GM21786 (cell line): ENCODE measurements at regions not wholly inside any gene's neighbourhood (a gene's known extent, or its start where the extent isn't known, plus 50 kb on each side); places are given as distances from the start of the nearest gene placed in this dataset.
"Not testable (repeated sequence)": the region's sequence is repeated elsewhere in the genome, so short reads cannot be mapped to it uniquely, and the experiment has no call there.

Experiments used
- ATAC-seq: cut with Tn5 transposase; IDR thresholded peaks from one replicate; pipeline ENCODE4 v1.9.1; 2021; ENCODE audit not compliant: unreplicated experiment

- ATAC-seq, result no peak
Measured at GRCh38 chr5:12204761-12205160, 300.5 kb upstream of the CTNND2 start.

DNA sequence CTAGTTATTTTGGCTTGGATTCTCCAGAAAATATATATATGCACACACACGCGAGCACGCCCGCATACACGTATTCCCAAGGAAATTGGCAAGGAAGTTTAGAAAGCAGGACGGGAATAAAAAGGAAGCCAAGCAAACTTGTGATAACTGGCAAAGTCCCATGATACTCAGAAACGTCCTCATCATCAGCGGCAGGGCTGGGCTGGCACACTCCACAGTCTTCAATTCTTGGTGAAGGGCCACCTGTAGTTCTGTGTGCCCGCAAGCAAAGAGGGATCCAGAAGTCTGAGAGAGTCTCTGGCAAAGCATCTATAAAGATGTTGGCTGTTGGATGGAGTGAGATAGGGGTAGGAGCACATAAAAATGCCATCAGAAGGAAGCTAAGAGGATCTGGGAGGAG is 289.3 kb upstream of the CTNND2 start:
- no peak for ATAC-seq

- no peak for ATAC-seq
Measured at GRCh38 chr5:12183003-12183402, 278.8 kb upstream of the CTNND2 start.

DNA sequence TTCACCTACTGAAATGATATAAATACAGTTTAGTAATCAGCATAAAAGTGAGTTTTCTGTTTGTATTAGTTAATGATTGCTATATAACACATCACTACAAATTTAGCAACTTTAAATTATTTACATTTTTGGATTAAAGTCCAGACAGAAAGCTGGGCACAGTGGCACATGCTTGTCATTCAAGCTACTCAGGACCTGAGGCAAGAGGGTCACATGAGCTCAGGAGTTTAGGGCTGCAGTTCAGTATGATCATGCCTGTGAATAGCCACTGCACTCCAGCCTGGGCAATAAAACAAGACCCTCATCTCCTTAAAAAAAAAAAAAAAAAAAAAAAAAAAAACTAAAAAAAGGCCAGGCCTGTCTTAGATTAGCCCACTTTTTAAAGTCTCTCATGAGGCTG is 273.6 kb upstream of the CTNND2 start:
- ATAC-seq, result no peak

GRCh38 chr5:12177225-12177624 is 273.0 kb upstream of the CTNND2 start:
- ATAC-seq, result no peak

GRCh38 chr5:12175914-12176585 is 271.8 kb upstream of the CTNND2 start:
- no peak for ATAC-seq

DNA sequence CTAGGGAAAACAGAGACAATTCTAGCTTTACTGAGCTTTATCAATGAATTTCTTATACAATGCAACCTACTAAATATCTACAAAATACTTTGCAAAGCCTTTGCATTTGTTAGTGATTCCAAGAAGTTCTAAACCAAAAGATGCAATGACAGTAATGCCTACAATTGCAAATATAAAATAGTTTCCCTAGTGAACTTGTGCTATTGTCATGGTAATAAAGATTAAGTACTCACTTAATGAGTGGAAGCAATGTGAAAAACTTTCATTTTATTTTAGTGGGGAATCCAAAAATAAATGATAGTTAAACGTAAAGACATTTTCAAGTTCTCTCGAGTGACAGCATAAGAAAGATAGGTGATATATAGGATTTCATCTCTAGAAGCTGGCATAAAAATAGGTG is 270.5 kb upstream of the CTNND2 start:
- no peak for ATAC-seq

DNA sequence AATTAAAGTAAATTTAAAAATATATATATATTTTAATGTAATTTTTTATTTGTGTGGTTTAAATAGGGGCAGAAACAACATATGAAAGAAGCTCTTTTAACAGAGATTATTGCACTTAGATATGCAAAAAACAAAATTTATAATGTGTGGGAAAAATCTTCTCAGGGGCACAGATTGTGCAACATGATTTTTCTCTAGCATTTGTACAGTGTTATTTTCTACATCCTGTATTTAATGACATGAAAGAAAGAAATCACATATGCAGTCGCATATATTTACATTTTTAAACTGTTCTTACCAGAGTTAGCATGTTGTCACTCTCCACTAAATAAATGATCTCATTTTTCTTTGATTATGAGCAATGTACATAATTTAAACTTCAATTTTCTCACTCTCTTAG is 265.3 kb upstream of the CTNND2 start:
- no peak for ATAC-seq

DNA sequence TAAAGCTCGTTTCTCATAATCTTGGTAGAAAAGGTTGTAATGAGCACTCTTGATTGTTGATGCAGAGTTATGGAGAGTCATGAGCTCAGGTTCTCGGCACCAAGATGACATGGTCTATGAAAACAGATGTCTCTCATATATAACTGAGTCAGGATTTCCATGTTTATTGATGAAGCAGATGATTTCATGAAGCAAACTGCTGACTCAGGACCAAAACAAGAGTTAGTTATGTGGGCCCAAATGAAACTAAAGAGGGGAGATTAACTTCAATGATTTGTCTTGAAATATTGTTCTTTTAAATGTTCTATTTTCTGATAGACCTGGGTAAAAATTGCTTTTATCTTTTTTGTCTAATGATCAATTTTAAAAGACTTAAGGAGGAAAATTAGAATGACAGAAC is 258.6 kb upstream of the CTNND2 start:
- no peak for ATAC-seq

DNA sequence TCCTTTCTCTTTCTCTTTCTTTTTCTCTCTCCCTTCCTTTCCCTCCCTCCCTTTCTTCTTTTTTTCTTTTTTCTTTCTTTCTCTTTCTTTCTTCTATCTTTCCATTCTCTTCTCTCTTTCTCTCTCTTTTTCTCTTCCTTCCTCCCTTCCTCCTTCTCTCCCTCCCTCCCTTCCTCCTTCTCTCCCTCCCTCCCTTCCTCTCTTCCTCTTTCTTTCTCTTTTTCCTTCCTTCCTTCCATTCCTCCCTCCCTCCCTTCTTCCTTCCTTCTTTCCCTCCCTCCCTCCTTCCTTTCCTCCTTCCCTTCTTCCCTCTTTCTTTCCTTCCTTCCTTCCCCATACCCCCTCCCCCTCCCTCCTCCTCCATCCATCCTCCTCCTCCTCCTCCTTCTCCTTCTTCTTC is 243.3 kb upstream of the CTNND2 start:
- no peak for ATAC-seq

DNA sequence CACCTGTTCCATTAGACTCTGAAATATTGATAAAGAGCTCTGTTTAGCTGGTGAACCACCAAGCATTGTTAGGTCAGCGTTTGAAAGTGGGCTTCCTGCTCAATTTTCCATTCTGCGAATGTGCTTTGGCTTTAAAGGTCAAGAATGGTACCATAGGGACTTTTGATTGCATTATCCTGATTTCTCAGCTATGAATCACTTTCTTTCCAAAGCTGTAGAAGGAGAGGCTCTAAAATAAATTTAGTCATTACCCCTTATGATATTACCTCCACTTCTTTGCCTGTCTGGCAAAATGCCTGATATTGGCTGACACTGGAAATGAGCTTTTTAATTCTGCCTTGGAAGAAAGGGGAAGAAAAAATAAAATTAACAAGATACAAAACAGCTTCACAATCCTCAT is 237.2 kb upstream of the CTNND2 start:
- no peak for ATAC-seq

DNA sequence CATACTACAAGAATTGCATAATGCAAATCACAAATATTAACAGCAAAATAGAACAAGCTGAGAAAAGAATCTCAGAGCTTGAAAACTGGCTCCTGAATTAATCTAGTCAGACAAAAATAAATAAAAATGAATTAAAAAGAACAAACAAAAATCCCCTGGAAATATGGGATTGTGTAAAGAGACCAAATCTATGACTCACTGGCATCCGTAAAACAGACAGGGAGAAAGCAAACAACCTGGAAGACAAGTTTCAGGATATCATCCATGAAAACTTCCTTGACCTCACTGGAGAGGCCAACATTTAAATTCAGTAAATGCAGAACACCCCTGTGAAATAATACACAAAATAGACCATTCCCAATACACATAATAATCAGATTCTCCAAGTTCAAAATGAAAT is 229.3 kb upstream of the CTNND2 start:
- ATAC-seq, result no peak

DNA sequence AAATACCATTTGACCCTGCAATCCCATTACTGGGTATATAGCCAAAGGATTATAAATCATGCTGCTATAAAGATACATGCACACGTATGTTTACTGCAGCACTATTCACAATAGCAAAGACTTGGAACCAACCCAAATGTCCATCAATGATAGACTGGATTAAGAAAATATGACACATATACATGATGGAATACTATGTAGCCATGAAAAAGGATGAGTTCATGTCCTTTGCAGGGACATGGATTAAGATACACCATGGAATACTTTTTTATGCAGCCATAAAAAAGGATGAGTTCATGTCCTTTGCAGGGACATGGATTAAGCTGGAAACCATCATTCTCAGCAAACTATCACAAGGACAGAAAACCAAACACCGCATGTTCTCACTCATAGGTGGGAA is 226.8 kb upstream of the CTNND2 start:
- ATAC-seq, result not testable (repeated sequence)

DNA sequence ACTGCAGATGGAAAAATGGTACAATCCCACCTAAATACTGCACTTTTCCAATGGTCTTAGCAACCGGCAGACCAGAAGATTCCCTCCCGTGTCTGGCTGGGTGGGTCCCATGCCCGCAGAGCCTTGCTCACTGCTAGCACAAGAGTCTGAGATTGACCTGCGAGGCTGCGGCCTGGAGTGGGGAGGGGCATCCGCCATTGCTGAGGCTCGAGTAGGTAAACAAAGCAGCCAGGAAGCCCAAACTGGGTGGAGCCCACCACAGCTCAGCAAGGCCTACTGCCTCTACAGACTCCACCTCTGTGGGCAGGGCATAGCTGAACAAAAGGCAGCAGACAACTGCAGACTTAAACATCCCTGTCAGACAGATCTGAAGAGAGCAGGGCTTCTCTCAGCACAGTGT is 221.6 kb upstream of the CTNND2 start:
- ATAC-seq, result no peak

DNA sequence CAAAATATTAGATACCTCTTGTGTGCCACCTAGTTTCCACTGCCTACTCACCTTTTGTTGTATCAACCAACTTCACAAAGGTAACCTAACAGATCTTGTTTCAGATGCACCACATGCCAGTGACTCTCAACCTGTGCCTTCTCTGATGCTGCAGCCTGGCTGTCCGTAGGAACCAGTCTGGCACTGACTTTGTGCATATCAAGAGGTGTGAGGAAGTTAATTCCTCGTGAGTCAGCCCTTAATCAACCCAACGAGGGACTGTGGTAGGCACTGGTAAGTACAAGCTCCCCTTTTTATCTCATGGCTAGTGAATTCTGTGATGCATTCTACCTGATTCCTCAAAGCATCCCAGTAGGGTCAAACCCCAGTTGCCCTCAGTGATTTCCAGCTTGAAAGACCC is 215.4 kb upstream of the CTNND2 start:
- ATAC-seq, result no peak

DNA sequence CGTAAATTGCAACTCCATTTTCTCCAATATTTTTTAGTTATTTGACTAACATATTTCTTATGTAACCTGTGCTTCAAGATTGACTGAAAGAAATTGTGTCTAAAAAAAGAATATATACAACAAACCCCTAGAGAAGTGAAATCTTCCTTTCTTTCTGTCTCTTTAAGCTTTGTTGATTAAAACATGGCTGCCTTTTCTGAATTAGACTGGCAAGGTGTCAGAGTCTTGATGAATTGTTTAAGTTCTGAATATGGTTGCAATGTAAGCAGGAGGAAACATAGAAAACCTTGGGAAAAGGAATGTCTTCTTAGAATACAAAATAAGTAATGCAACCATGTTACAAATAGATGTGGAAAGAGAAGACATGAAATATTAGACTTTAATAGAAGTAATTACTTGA is 209.8 kb upstream of the CTNND2 start:
- no peak for ATAC-seq

- ATAC-seq, result no peak
Measured at GRCh38 chr5:12113062-12113461, 208.8 kb upstream of the CTNND2 start.

- no peak for ATAC-seq
Measured at GRCh38 chr5:12111261-12111660, 207.0 kb upstream of the CTNND2 start.

GRCh38 chr5:12110629-12111028 is 206.4 kb upstream of the CTNND2 start:
- ATAC-seq, result no peak

GRCh38 chr5:12109075-12109688 is 204.9 kb upstream of the CTNND2 start:
- ATAC-seq, result no peak

DNA sequence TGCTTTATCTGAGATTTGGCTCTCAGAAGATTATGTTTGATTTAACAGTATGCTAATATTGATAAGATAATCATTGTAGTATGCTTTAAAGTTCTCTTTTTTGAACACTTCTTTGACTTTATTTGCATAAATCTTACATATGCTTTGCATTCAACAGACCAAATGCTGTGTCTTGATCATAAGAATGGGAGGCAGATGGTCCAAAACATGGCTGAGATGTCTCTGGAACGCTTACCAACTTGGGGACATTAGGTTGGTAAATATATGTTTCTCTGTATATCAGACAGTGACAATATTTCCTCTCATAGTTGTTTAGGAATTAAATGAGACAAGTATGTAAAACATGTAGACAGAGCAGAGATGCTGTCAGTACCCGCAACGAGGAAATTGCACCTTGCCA is 197.9 kb upstream of the CTNND2 start:
- ATAC-seq, result no peak

DNA sequence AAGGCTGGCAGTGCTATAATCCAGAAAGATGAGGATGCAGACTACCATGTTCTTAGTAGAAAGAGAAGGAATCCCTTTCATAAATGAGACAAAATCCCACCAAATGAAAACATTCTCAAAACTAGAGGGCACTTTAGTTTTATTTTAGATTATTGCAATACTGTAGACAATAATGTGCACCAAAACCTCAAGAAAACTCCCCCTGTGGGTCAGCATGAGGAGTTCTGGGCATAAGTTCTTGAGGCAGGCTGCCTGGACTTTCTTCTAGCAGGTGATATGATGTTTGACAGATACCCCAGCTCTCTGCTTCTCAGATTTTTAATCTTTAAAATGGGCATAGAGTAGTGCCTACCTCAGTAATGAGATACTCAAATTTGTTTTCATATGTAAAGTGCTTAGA is 196.3 kb upstream of the CTNND2 start:
- no peak for ATAC-seq

DNA sequence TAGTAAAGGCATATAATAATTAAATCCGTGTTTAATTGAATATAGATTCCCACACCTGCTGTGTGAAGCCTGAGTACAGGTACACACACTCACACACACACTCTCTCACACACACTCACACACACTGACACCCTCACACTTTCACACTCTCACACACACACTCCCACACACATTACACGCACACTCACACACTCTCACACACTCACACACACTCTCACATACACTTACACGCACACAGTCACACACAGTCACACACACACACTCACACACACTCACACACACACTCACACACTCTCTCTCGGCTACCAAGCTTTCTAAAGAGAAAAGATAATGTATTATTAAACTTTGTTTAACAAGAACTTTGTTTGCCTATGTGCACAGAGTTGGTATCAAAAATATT is 195.1 kb upstream of the CTNND2 start:
- no peak for ATAC-seq
